NT2/D1 (cell line): ENCODE measurements at regions not wholly inside any gene's neighbourhood (a gene's known extent, or its start where the extent isn't known, plus 50 kb on each side); places are given as distances from the start of the nearest gene placed in this dataset.

ENCODE experiments used
- SUZ12 ChIP-seq: IDR thresholded peaks from 2 replicates; pipeline ENCODE4 v1.6.1; 2011; ENCODE audit not compliant: insufficient read length, insufficient read depth; ENCODE audit errors: extremely low read depth
- YY1 ChIP-seq: IDR thresholded peaks from 2 replicates; pipeline ENCODE4 v1.6.1; 2011; ENCODE audit not compliant: insufficient read length, insufficient read depth
- ZNF274 ChIP-seq: IDR thresholded peaks from 2 replicates; pipeline ENCODE4 v1.6.1; 2011; ENCODE audit warnings: mild to moderate bottlenecking, low read depth, low read length

GRCh38 chr20:10752206-10752605 is 78.4 kb upstream of the JAG1 start:
- TF ChIP-seq SUZ12 (no peak), ZNF274 (no peak), YY1 (no peak)
